HG02973 (cell line): ENCODE measurements at regions not wholly inside any gene's neighbourhood (a gene's known extent, or its start where the extent isn't known, plus 50 kb on each side); places are given as distances from the start of the nearest gene placed in this dataset.

Experiments used
- ATAC-seq: cut with Tn5 transposase; IDR thresholded peaks from one replicate; pipeline ENCODE4 v1.9.1; 2021; ENCODE audit warnings: moderate library complexity; ENCODE audit not compliant: unreplicated experiment

GRCh38 chr9:129254566-129255287, 76.7 kb upstream of the IER5L start:
- ATAC-seq, result no peak

- no peak for ATAC-seq
Observed at GRCh38 chr9:129253803-129254381, 75.8 kb upstream of the IER5L start.

- ATAC-seq, result no peak
Observed at GRCh38 chr9:129252937-129253802, 75.1 kb upstream of the IER5L start.

GRCh38 chr9:129250786-129251185, 72.7 kb upstream of the IER5L start:
- no peak for ATAC-seq

- no peak for ATAC-seq
Observed at GRCh38 chr9:129247285-129248153, 69.5 kb upstream of the IER5L start.

- no peak for ATAC-seq
Observed at GRCh38 chr9:129245276-129245675, 67.2 kb upstream of the IER5L start.

GRCh38 chr9:129242971-129243561, 65.0 kb upstream of the IER5L start:
- ATAC-seq, result no peak

GRCh38 chr9:129242191-129242941, 64.3 kb upstream of the IER5L start:
- ATAC-seq, result no peak

- ATAC-seq, result no peak
Observed at GRCh38 chr9:129241725-129242124, 63.7 kb upstream of the IER5L start.

GRCh38 chr9:129240581-129241211, 62.6 kb upstream of the IER5L start:
- no peak for ATAC-seq

- ATAC-seq, result no peak
Observed at GRCh38 chr9:129239946-129240490, 62.0 kb upstream of the IER5L start.

- ATAC-seq, result no peak
Observed at GRCh38 chr9:129237803-129238202, 59.7 kb upstream of the IER5L start.

- ATAC-seq, result no peak
Observed at GRCh38 chr9:129237164-129237611, 59.1 kb upstream of the IER5L start.

GRCh38 chr9:129236441-129237145, 58.5 kb upstream of the IER5L start:
- no peak for ATAC-seq

GRCh38 chr9:129235931-129236331, 57.9 kb upstream of the IER5L start:
- ATAC-seq, result no peak

GRCh38 chr9:129235041-129235930, 57.2 kb upstream of the IER5L start:
- no peak for ATAC-seq

- no peak for ATAC-seq
Observed at GRCh38 chr9:129234491-129234890, 56.4 kb upstream of the IER5L start.
